Epithelial cell of proximal tubule (primary cell): ENCODE measurements at regions not wholly inside any gene's neighbourhood (a gene's known extent, or its start where the extent isn't known, plus 50 kb on each side); places are given as distances from the start of the nearest gene placed in this dataset.

ENCODE experiments used
- DNase-seq: peaks from one replicate; pipeline ENCODE4 v3.0.0-alpha.2; 2011; ENCODE audit warnings: low read depth
- H3K4me3 ChIP-seq: 2 replicates; pipeline ENCODE4 v1.5.1; 2011; ENCODE audit warnings: low read depth, mild to moderate bottlenecking, low read length
- CTCF ChIP-seq: conservative IDR thresholded peaks from 2 replicates; pipeline ENCODE4 v1.5.1; 2012; ENCODE audit warnings: low read depth, mild to moderate bottlenecking, low read length

- TF ChIP-seq CTCF: no peak
- DNase-seq: no peak
- no peak overlapping the region for H3K4me3 ChIP-seq
These were observed 250.8 kb downstream of the SEC61B start for GRCh38 chr9:99472916-99473245.

GRCh38 chr9:99474186-99474585 is 252.1 kb downstream of the SEC61B start:
- no peak for TF ChIP-seq CTCF
- no peak for DNase-seq
- H3K4me3 ChIP-seq: no peak overlapping the region

- no peak overlapping the region for H3K4me3 ChIP-seq
- TF ChIP-seq CTCF: no peak
- DNase-seq: no peak
These were observed 253.5 kb downstream of the SEC61B start for GRCh38 chr9:99475401-99476065.

- TF ChIP-seq CTCF: no peak
- DNase-seq: no peak
- H3K4me3 ChIP-seq: no peak overlapping the region
These were observed 256.5 kb downstream of the SEC61B start for GRCh38 chr9:99478469-99479027.

- no peak for TF ChIP-seq CTCF
- H3K4me3 ChIP-seq: no peak overlapping the region
- no peak for DNase-seq
These were observed 257.8 kb downstream of the SEC61B start for GRCh38 chr9:99479929-99480328.

GRCh38 chr9:99485459-99485858 is 263.4 kb downstream of the SEC61B start:
- DNase-seq: no peak
- no peak overlapping the region for H3K4me3 ChIP-seq
- TF ChIP-seq CTCF: no peak

GRCh38 chr9:99486684-99487083 is 264.6 kb downstream of the SEC61B start:
- TF ChIP-seq CTCF: no peak
- no peak for DNase-seq
- no peak overlapping the region for H3K4me3 ChIP-seq
